ENCODE measurements at regions not wholly inside any gene's neighbourhood (a gene's known extent, or its start where the extent isn't known, plus 50 kb on each side); places are given as distances from the start of the nearest gene placed in this dataset.

- Histone ChIP-seq H3K18ac (ENCODE audit: extremely low read depth, low read length) (no peak overlapping the region), H2BK12ac (ENCODE audit: low read depth, low read length) (no peak overlapping the region), H3K23me2 (ENCODE audit: low read depth, low read length) (no peaks in the 10 kb centered on the region), H3K79me1 (ENCODE audit: low read depth, low read length) (no peaks in the 10 kb centered on the region; the same call in 1 of the 2 replicates), H3K79me2 (ENCODE audit: control insufficient read depth in 1 of 2, insufficient read depth in 2 of 2, low read length in 2 of 2) (peaks cover 0 to 36% of the 10 kb centered on the region in 2 experiments; a peak in 2 of 4 replicates), H3K4ac (replicated peaks; ENCODE audit: insufficient read length, low read depth, low read length) (no peak overlapping the region), H4K91ac (replicated peaks; ENCODE audit: insufficient read length, low read length) (no peak overlapping the region), H3K14ac (ENCODE audit: insufficient read length) (no peak overlapping the region), H2AK5ac (ENCODE audit: low read depth, low read length) (no peak overlapping the region), H3K27ac (ENCODE audit: low read depth, low read length) (no peak overlapping the region), H2AFZ (ENCODE audit: low read length) (no peak overlapping the region), H2BK120ac (replicated peaks; ENCODE audit: low read depth, low read length) (no peak overlapping the region), H3K56ac (replicated peaks; ENCODE audit: insufficient read length, low read depth, low read length) (no peak overlapping the region), H3K4me1 (replicated peaks in 1 of 4; ENCODE audit: control insufficient read depth in 3 of 4, insufficient read depth in 4 of 4, low read length in 3 of 4) (peaks cover 3 to 8% (median 6%) of the 10 kb centered on the region in 4 experiments; a peak in 4 of 7 replicates), H4K8ac (ENCODE audit: extremely low read depth, insufficient read depth, low read length) (no peak overlapping the region), H3K9ac (replicated peaks in 1 of 4; ENCODE audit: extremely low read depth in 1 of 4, low read depth in 3 of 4, low read length in 3 of 4) (no peak overlapping the region), H3K9me3 (ENCODE audit: insufficient read depth in 2 of 2, low read depth in 1 of 2, low read length in 1 of 2) (no peaks in the 10 kb centered on the region), H2BK15ac (ENCODE audit: low read length) (no peak overlapping the region), H3K4me2 (ENCODE audit: insufficient read depth in 1 of 2, low read depth in 2 of 2, low read length in 2 of 2) (no peak overlapping the region), H4K5ac (ENCODE audit: insufficient read length, low read depth, low read length) (no peak overlapping the region), H2BK20ac (ENCODE audit: low read length) (no peak overlapping the region), H3K27me3 (replicated peaks in 1 of 4; ENCODE audit: control insufficient read depth in 3 of 4, extremely low read depth in 1 of 4, insufficient read depth in 3 of 4, low read length in 3 of 4) (no peaks in the 10 kb centered on the region), H2BK5ac (ENCODE audit: low read depth, low read length) (no peak overlapping the region), H3K36me3 (ENCODE audit: control insufficient read depth in 2 of 4, insufficient read depth in 4 of 4, low read length in 3 of 4) (no peaks in the 10 kb centered on the region; a peak in 2 of 8 replicates), H4K20me1 (replicated peaks in 1 of 2; ENCODE audit: control insufficient read depth in 1 of 2, insufficient read depth in 2 of 2, low read length in 2 of 2) (peaks cover 0 to 1% of the 10 kb centered on the region in 2 experiments), H3K23ac (ENCODE audit: insufficient read length) (no peak overlapping the region), H3K4me3 (ENCODE audit: extremely low read depth in 1 of 4, insufficient read depth in 2 of 4, low read depth in 3 of 4, low read length in 4 of 4) (no peak overlapping the region)
- CTCF ChIA-PET (ENCODE audit: partially characterized antibody): interaction anchor here (0.8 to 1.1 kb wide), 2 partner anchors 11 to 14 kb away, joined by 3 to 4 read pairs; no protein-coding TSS in a partner anchor
- DNase-seq (ENCODE audit: low read depth in 1 of 2, low spot score in 2 of 2): no peak
- 82% methylated on average over 3 of the region's 3 CpGs; no CpG with 5 or more reads in 1 of the 2 experiments for WGBS, 2 experiments (ENCODE audit: extremely low coverage in 1 of 2, insufficient coverage in 1 of 2, insufficient read length in 1 of 2, insufficient replicate concordance in 2 of 2, low coverage in 1 of 2, low lambda C conversion rate in 2 of 2, missing lambda C conversion rate in 1 of 2)
- FAIRE-seq: no peak
- POLR2A ChIA-PET (ENCODE audit: partially characterized antibody): no interaction called here
- TF ChIP-seq BCL11A (IDR thresholded peaks at IDR 0.05; ENCODE audit: low read depth in 2 of 2, low read length in 2 of 2): no peak
- no peak for TF ChIP-seq CBX8 (IDR thresholded peaks at IDR 0.05; ENCODE audit: borderline replicate concordance, low read depth, low read length)
- TF ChIP-seq SIX5 (IDR thresholded peaks at IDR 0.05; ENCODE audit: low read depth, low read length): no peak
- TF ChIP-seq EGR1 (IDR thresholded peaks at IDR 0.05; ENCODE audit: borderline replicate concordance, low read depth, low read length): no peak
- TF ChIP-seq MAFK (IDR thresholded peaks at IDR 0.05; ENCODE audit: low read depth, low read length): no peak
- no peak for TF ChIP-seq ATF3 (IDR thresholded peaks at IDR 0.05; ENCODE audit: insufficient read depth, low read depth, low read length)
- TF ChIP-seq SAP30 (IDR thresholded peaks at IDR 0.05; ENCODE audit: insufficient read depth, insufficient replicate concordance, low read length): no peak
- no peak for TF ChIP-seq SP2 (IDR thresholded peaks at IDR 0.05; ENCODE audit: low read length)
- no peak for TF ChIP-seq JUN (IDR thresholded peaks at IDR 0.05; ENCODE audit: low read depth, low read length)
- no peak for TF ChIP-seq RXRA (IDR thresholded peaks at IDR 0.05; ENCODE audit: insufficient read depth, low read depth, low read length)
- TF ChIP-seq SP1 (IDR thresholded peaks at IDR 0.05; ENCODE audit: low read depth, low read length): no peak
- no peak for TF ChIP-seq YY1 (IDR thresholded peaks at IDR 0.05; ENCODE audit: low read depth, low read length)
- TF ChIP-seq POU5F1 (IDR thresholded peaks at IDR 0.05; ENCODE audit: low read depth, low read length): no peak
- TF ChIP-seq MAX (IDR thresholded peaks at IDR 0.05): no peak
- no peak for TF ChIP-seq ZNF274 (IDR thresholded peaks at IDR 0.05; ENCODE audit: borderline replicate concordance, extremely low read depth, low read length)
These were observed 270.4 kb upstream of the DMRT1 start for GRCh38 chr9:571066-571465.

Measured in H1 (cell line).